Fibroblast of mammary gland (primary cell): ENCODE measurements at regions not wholly inside any gene's neighbourhood (a gene's known extent, or its start where the extent isn't known, plus 50 kb on each side); places are given as distances from the start of the nearest gene placed in this dataset.
A peak's percentile ranks its signal among the peaks of the same experiment; 100 is the strongest.

ENCODE experiments used
- DNase-seq: peaks from one replicate; pipeline ENCODE4 v3.0.0-alpha.2; 2010; ENCODE audit warnings: low read depth
- H3K4me3 ChIP-seq: 2 replicates; pipeline ENCODE4 v1.5.1; 2011; ENCODE audit warnings: low read depth, mild to moderate bottlenecking, low read length, moderate library complexity; ENCODE audit not compliant: control insufficient read depth
- TF ChIP-seq, protein P1 (sequence below): conservative IDR thresholded peaks from 2 replicates; pipeline ENCODE4 v1.5.1; 2011; ENCODE audit warnings: low read depth, low read length, inconsistent platforms; ENCODE audit not compliant: control insufficient read depth, insufficient read depth

DNA sequence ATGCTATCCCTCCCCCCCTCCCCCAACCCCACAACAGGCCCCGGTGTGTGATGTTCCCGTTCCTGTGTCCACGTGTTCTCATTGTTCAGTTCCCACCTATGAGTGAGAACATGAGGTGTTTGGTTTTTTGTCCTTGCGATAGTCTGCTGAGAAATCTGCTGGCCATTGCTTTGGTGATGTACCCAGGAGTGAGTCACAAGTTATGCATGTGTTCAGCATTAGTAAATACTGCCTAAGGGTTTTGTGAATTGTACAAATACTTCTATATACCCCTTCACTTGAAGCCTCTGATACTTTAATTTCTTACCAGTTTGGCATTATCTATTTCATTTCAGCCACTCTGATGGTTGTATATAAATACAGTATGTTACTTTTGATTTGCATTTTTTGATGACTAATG is 711.3 kb upstream of the GJE1 start:
- TF ChIP-seq, protein P1, sequence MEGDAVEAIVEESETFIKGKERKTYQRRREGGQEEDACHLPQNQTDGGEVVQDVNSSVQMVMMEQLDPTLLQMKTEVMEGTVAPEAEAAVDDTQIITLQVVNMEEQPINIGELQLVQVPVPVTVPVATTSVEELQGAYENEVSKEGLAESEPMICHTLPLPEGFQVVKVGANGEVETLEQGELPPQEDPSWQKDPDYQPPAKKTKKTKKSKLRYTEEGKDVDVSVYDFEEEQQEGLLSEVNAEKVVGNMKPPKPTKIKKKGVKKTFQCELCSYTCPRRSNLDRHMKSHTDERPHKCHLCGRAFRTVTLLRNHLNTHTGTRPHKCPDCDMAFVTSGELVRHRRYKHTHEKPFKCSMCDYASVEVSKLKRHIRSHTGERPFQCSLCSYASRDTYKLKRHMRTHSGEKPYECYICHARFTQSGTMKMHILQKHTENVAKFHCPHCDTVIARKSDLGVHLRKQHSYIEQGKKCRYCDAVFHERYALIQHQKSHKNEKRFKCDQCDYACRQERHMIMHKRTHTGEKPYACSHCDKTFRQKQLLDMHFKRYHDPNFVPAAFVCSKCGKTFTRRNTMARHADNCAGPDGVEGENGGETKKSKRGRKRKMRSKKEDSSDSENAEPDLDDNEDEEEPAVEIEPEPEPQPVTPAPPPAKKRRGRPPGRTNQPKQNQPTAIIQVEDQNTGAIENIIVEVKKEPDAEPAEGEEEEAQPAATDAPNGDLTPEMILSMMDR, result no peak
- no peak overlapping the region for H3K4me3 ChIP-seq
- DNase-seq, result peak; percentile 92

DNA sequence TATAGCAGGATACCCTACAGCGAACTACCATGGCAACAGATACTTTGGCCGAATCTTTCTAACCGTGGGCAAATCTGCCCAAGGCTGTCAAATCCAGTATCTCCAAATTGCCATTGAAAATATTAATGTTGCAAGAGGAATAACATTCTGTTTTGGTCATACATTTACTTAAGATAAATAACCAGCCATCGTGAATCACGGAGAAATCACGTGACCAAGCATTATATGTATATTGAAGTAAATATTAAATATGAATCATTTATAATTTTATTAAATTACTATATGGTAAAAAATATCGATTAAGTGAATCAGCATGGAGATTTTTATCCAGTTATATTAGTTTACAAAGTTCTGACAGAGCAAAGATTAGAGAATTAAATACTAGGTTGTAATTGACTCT is 714.6 kb upstream of the GJE1 start:
- DNase-seq, result no peak
- no peak overlapping the region for H3K4me3 ChIP-seq
- TF ChIP-seq, protein P1, result no peak

DNA sequence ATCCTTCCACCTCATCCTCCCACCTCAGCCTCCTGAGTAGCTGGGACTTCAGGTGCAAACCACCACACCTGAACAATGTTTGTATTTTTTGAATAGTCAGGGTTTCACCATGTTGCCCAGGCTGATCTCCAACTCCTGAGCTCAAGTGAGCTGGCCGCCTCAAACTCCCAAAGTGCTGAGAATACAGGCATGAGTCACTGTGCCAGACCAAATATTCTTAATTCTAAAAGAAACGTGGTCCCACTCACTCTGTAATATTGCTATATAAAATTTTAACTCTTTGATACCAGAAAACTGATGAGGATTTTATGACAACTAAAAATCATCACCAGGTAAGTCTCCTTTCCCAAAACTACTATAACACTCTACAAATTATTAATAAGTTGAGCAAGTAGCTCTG is 716.8 kb upstream of the GJE1 start:
- DNase-seq, result peak; percentile 49
- TF ChIP-seq, protein P1, result no peak
- H3K4me3 ChIP-seq, result no peak overlapping the region

DNA sequence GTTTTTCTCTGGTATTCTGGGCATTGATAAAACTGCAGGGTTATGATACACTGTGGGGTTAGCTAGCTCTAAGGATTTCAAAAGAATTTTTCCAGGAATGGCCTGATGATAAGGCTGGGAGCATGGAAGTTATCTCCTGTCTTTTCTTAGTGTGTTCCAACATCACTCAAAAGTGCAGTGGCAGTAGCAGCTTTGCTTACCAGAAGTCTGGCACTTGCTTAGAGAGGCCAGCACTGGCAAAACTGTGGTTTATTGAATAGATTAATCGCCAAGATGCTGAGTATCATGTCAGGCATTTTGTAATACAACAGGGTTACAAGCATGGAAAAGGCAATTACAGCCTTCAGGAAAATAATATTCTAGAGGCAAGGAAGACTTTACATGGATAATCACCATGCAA is 719.5 kb upstream of the GJE1 start:
- no peak overlapping the region for H3K4me3 ChIP-seq
- DNase-seq, result no peak
- TF ChIP-seq, protein P1, result no peak

DNA sequence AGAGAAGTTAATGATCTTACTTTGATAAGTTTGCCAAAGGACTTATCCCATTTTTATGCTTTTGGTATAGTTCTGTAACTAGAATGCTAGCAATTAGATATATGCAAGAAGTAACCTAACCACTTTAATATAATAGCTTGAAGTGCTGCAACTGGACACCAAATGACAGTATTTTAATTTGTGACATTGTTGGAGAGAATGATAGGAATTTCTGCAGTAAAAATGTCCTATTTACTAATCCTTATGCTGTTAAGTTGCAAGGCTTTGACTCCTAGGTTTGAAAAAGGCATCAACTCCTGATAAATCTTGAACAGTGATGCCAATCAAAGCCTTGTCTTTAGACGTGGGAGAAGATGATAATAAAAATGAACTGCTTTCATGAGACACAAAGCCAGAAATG is 726.0 kb upstream of the GJE1 start:
- TF ChIP-seq, protein P1, result no peak
- H3K4me3 ChIP-seq, result no peak overlapping the region
- DNase-seq, result no peak

DNA sequence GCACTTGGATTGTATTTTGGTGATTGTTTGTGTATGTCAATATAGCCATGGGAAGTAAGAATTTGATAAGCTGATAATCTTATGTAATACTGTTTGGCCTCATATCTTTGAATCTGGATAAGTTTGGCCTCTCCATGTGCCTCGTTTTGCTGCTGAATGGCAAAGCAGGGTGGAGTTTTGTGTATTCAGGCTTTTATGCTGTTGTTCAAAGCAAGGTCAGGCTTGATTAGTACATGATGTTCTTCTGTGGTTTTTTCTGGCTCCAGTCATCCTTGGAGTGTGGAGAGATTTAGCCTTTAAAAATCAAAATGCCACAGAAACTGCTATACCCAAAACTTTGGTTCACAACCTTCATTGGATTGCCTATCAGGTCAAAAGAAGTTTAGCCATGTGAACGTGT is 728.9 kb upstream of the GJE1 start:
- no peak overlapping the region for H3K4me3 ChIP-seq
- peak; percentile 89 for DNase-seq
- TF ChIP-seq, protein P1, result no peak

DNA sequence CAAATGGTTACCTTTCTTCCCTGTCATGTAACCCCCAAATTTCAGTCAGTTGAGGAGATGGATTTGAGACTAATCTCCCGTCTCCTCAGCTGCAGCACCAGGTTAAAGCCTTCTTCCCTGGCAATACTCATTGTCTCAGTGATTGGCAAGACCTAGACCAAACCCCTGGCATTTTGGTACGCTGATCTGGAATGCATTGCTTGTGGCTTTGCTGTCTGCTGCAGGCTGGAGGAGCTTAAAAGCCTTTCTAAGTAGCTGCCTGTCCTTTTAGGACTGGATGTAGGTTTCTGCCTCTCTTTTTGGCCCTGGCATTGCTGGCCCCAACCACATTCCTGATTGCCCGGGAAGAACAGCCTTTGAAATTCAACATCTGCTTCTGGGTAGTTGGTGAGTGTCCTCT is 729.6 kb upstream of the GJE1 start:
- TF ChIP-seq, protein P1, result no peak
- DNase-seq, result no peak
- no peak overlapping the region for H3K4me3 ChIP-seq
